Vagina (tissue), 2 donors: ENCODE measurements at regions not wholly inside any gene's neighbourhood (a gene's known extent, or its start where the extent isn't known, plus 50 kb on each side); places are given as distances from the start of the nearest gene placed in this dataset.

Source experiments
- DNase-seq, 2 donors: peaks; one replicate each; pipeline ENCODE4 v3.0.0-alpha.2; 2017; ENCODE audit errors: extremely low spot score in 2 of 2
- H3K27ac ChIP-seq: fragments of 200-600 bp; sonication (generic); one replicate; pipeline ENCODE4 v1.5.1; 2019
- H3K27me3 ChIP-seq: fragments of 200-600 bp; sonication (generic); one replicate; pipeline ENCODE4 v1.5.1; 2019
- H3K36me3 ChIP-seq, 2 donors: fragments of 200-600 bp; sonication (generic); one replicate each; pipeline ENCODE4 v1.5.1; 2017 to 2019
- H3K4me1 ChIP-seq: fragments of 200-600 bp; sonication (generic); one replicate; pipeline ENCODE4 v1.5.1; 2019
- H3K4me3 ChIP-seq, 2 donors: fragments of 200-600 bp; sonication (generic); 1 replicate in 1 of 2; 2 replicates in 1 of 2; pipeline ENCODE4 v1.5.1; 2016 to 2019
- H3K9me3 ChIP-seq: fragments of 200-600 bp; sonication (generic); one replicate; pipeline ENCODE4 v1.5.1; 2019
- POLR2A ChIP-seq, 2 donors: fragments of 450-650 bp; IDR thresholded peaks; one replicate each; pipeline ENCODE4 v1.6.1; 2017; ENCODE audit warnings: antibody characterized with exemption in 2 of 2, mild to moderate bottlenecking in 2 of 2, moderate library complexity in 2 of 2
- POLR2AphosphoS5 ChIP-seq, 2 donors: sonication (generic); formaldehyde crosslinking; IDR thresholded peaks; one replicate each; pipeline ENCODE4 v1.9.0; 2017; ENCODE audit warnings: antibody characterized with exemption in 2 of 2, mild to moderate bottlenecking in 2 of 2, low read depth in 1 of 2; ENCODE audit not compliant: insufficient read depth in 1 of 2
- intact Hi-C: fragments of 100-400 bp; cut with DNase I; formaldehyde crosslinking; loops from one replicate; pipeline ENCODE4 v1.15.1; 2023
- TF ChIP-seq, protein P1 (sequence below), 3 experiments: fragments of 450-650 bp in 2 of 3; fragments of 200-600 bp in 1 of 3; sonication (generic) in 1 of 3; IDR thresholded peaks; one replicate each; pipeline ENCODE4 v1.5.1; 2017 to 2019; ENCODE audit warnings: antibody characterized with exemption in 3 of 3, mild to moderate bottlenecking in 2 of 3, moderate library complexity in 2 of 3

DNA sequence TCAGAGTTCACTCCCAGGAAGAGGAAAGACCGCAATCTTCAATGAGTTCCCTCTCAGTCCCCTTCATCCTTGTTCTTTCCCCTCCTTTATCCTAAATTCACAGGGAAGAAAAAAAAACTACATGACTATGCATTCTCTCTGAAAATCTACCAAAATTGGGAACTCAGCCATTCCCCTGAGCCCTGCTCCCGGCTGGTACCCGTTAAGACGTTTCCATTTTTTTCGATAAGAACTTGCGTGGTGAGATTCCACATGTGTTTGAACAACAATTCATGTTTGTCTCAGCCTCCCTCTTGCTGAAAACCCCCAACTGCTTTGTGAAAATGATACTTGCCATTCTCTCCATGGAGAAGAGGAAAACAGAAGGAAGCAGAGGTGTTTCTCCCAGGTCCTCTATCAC, 318.7 kb upstream of the ID2 start:
- H3K4me3 ChIP-seq: no peak overlapping the region
- no peaks in the 10 kb centered on the region for H3K27me3 ChIP-seq
- intact Hi-C loops: no loop called here
- H3K36me3 ChIP-seq: no peaks in the 10 kb centered on the region
- H3K27ac ChIP-seq: no peak overlapping the region
- no peaks in the 10 kb centered on the region for H3K4me1 ChIP-seq
- DNase-seq: no peak
- no peaks in the 10 kb centered on the region for H3K9me3 ChIP-seq
- TF ChIP-seq, protein P1, sequence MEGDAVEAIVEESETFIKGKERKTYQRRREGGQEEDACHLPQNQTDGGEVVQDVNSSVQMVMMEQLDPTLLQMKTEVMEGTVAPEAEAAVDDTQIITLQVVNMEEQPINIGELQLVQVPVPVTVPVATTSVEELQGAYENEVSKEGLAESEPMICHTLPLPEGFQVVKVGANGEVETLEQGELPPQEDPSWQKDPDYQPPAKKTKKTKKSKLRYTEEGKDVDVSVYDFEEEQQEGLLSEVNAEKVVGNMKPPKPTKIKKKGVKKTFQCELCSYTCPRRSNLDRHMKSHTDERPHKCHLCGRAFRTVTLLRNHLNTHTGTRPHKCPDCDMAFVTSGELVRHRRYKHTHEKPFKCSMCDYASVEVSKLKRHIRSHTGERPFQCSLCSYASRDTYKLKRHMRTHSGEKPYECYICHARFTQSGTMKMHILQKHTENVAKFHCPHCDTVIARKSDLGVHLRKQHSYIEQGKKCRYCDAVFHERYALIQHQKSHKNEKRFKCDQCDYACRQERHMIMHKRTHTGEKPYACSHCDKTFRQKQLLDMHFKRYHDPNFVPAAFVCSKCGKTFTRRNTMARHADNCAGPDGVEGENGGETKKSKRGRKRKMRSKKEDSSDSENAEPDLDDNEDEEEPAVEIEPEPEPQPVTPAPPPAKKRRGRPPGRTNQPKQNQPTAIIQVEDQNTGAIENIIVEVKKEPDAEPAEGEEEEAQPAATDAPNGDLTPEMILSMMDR (IDR thresholded peaks at IDR 0.05): no peak
- TF ChIP-seq POLR2A (IDR thresholded peaks at IDR 0.05) (no peak), POLR2AphosphoS5 (IDR thresholded peaks at IDR 0.05; ENCODE audit: insufficient read depth in 1 of 2, low read depth in 1 of 2) (no peak)

DNA sequence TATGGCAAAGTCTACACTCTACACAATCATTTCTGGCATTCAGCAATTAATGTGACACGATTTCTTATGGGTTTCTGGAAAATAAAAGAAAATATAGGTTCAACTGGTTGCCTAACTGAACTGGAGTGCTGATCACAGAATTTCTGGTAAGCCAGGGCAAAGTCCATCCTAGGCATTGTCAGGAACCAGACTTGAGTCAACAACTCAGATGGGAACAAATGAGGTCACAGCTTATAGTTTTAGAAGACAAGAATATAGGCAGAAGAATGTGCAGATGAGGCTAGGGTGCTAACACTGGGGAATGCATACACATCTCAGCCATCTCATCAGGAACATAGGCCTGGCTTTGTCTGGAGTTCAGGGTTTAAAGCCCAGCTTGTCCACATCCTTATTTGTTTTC, 317.2 kb upstream of the ID2 start:
- TF ChIP-seq POLR2AphosphoS5 (IDR thresholded peaks at IDR 0.05; ENCODE audit: insufficient read depth in 1 of 2, low read depth in 1 of 2): no peak
- no peaks in the 10 kb centered on the region for H3K27me3 ChIP-seq
- H3K9me3 ChIP-seq: no peaks in the 10 kb centered on the region
- no peaks in the 10 kb centered on the region for H3K36me3 ChIP-seq
- peak in 1 of 2 donors; percentile 49 for DNase-seq
- H3K4me3 ChIP-seq: no peak overlapping the region
- no peaks in the 10 kb centered on the region for H3K4me1 ChIP-seq
- no peak overlapping the region for H3K27ac ChIP-seq
- intact Hi-C loops: no loop called here

DNA sequence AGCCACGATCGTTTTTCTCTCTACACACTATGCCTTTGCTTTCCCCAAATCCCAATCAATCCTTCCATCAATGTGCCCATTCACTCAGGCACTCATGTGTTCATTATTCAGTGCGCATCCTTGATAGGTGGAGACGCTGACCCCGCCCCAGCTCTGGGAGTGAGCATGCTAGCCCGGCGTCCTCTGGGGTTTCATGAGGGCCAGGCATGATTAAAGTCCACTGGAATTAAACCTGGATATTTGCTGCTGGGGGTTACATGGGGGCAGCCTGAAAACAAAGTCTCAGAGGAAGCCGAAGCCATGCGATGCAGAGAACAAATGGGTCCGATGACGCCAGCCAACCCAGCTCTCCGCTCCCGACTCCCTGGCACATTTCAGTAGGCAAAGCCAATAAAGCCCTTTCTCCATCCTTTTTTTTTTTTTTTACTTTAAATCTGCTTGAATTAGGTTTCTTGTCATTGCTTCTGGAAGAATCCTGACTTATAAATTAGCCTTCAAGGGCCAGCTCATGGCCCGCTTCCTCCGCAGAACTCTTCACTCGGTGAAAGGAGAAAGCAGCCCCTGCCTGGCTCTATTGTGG, 316.4 kb upstream of the ID2 start:
- no peaks in the 10 kb centered on the region for H3K4me1 ChIP-seq
- TF ChIP-seq POLR2A (IDR thresholded peaks at IDR 0.05) (no peak), POLR2AphosphoS5 (IDR thresholded peaks at IDR 0.05; ENCODE audit: insufficient read depth in 1 of 2, low read depth in 1 of 2) (no peak)
- TF ChIP-seq, protein P1 (IDR thresholded peaks at IDR 0.05): no peak

DNA sequence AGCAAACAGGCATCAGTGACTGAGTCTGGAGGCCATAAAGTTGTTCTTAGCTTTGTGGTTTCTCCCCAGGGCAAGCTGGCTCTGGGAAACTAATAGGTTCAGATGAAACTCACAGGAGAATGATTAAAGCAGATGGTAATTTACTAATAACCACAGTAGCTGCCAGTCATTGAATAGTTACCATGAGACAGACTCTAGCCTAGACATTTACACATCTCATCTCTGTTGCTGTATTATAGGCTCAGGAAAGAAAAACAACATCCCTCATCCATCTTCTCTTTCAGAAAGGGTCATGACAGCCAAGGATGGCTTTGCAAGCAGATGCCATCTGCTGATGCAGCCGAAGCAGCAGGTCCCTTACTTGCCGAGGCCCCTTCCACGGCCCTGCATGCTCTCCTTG, 314.0 kb upstream of the ID2 start:
- DNase-seq: peak in 1 of 2 donors; percentile 25
- no peaks in the 10 kb centered on the region for H3K9me3 ChIP-seq
- H3K4me3 ChIP-seq: no peak overlapping the region
- no peaks in the 10 kb centered on the region for H3K4me1 ChIP-seq
- TF ChIP-seq POLR2AphosphoS5 (IDR thresholded peaks at IDR 0.05; ENCODE audit: insufficient read depth in 1 of 2, low read depth in 1 of 2): no peak
- TF ChIP-seq POLR2A (IDR thresholded peaks at IDR 0.05): no peak
- TF ChIP-seq, protein P1 (IDR thresholded peaks at IDR 0.05): no peak
- H3K27ac ChIP-seq: no peak overlapping the region
- H3K27me3 ChIP-seq: no peaks in the 10 kb centered on the region
- intact Hi-C loops: no loop called here
- no peaks in the 10 kb centered on the region for H3K36me3 ChIP-seq

More for the DNA sequence above, 316.4 kb upstream of the ID2 start:
- no peak for DNase-seq
- intact Hi-C loops: no loop called here
- H3K4me3 ChIP-seq: no peak overlapping the region
- no peaks in the 10 kb centered on the region for H3K9me3 ChIP-seq
- H3K36me3 ChIP-seq: no peaks in the 10 kb centered on the region
- H3K27me3 ChIP-seq: no peaks in the 10 kb centered on the region
- H3K27ac ChIP-seq: no peak overlapping the region

DNA sequence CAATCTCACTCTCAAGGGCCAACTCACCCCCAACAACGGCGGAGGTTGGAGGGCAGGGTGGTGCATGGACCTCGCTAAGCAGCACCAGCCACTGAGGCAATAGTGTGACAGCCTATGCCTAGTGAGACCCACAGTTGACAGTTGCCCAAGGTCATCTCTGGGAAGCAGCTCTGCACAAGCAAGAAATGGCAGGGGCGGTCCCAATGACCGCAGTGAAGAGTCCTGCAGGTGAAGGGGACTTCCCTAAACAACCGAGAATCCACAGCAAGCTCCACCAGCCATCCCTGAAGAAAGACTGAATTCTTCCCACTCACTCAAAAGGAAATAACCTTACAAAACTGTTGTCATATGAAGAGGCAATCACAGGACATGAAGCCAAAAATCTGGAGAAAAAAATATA, 313.4 kb upstream of the ID2 start:
- Histone ChIP-seq H3K4me1 (no peaks in the 10 kb centered on the region), H3K9me3 (no peaks in the 10 kb centered on the region), H3K27me3 (no peaks in the 10 kb centered on the region), H3K4me3 (no peak overlapping the region), H3K27ac (no peak overlapping the region), H3K36me3 (no peaks in the 10 kb centered on the region)
- DNase-seq: peak in 1 of 2 donors; percentile 74
- intact Hi-C loops: no loop called here
- TF ChIP-seq POLR2AphosphoS5 (IDR thresholded peaks at IDR 0.05; ENCODE audit: insufficient read depth in 1 of 2, low read depth in 1 of 2) (no peak), POLR2A (IDR thresholded peaks at IDR 0.05) (no peak)
- TF ChIP-seq, protein P1 (IDR thresholded peaks at IDR 0.05): no peak
